Tongue (tissue), 1 donor: ENCODE measurements at regions not wholly inside any gene's neighbourhood (a gene's known extent, or its start where the extent isn't known, plus 50 kb on each side); places are given as distances from the start of the nearest gene placed in this dataset.

Experiments
- DNase-seq: peaks from one replicate; pipeline ENCODE4 v3.0.0-alpha.2; 2015

GRCh38 chr14:83733670-83734069 is 1796.3 kb upstream of the FLRT2 start:
- DNase-seq, result no peak

DNA sequence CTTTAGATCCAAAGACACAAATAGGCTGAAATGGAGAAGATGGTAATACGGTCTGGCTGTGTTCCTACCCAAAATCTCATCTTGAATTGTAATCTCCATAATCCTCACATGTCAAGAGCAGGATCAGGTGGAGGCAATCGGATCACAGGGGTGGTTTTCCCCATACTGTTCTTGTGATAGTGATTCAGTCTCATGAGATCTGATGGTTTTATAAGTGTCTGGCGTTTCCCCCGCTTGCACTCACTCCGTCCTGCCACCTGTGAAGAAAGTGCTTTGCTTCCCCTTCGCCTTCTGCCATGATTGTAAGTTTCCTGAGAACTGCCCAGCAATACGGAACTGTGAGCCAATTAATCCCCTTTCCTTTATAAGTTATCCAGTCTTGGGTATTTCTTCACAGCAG is 1795.5 kb upstream of the FLRT2 start:
- DNase-seq, result no peak

DNA sequence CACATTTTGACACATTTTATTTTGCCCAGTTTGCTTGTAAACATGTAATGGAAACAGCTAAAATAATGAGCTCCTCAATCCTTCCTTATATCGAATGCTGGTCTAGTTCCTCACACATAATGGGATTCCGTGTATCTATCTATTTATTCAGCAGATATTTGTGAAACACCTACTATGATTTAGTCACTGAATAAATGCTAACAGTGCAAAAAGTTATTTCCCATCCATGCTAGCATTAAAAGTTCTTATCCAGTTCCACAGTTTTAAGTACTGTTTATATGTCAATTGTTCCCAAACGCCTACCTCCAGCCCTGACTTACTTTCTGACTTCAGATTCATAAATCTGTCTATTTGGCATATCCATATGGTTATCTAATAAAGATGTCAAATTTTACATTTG is 1788.7 kb upstream of the FLRT2 start:
- no peak for DNase-seq

DNA sequence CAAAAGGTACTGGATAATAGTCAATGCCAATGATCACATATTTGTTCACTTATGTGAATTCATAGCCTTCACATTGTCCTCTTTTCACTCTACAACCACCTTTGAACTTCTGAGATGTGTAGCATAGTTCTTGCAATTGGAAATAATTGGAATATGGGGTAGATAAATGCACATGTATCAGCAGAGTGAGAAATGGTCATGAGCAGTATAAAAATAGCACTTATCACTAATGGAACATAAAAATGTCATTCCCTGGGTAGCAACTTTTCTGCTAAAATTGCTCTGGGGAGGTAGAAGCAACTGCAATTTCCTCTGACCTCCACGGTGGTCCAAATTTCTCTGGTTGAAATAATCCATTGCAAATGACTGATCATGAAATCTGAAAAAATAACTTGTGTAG is 1785.7 kb upstream of the FLRT2 start:
- DNase-seq, result no peak

GRCh38 chr14:83744891-83745290 is 1785.1 kb upstream of the FLRT2 start:
- DNase-seq, result no peak

GRCh38 chr14:83746336-83746735 is 1783.6 kb upstream of the FLRT2 start:
- DNase-seq, result no peak

- DNase-seq, result peak; percentile 16
Observed at GRCh38 chr14:83757916-83758315, 1772.0 kb upstream of the FLRT2 start.

GRCh38 chr14:83764656-83765599 is 1765.0 kb upstream of the FLRT2 start:
- DNase-seq, result no peak

- no peak for DNase-seq
Observed at GRCh38 chr14:83777516-83777915, 1752.4 kb upstream of the FLRT2 start.

DNA sequence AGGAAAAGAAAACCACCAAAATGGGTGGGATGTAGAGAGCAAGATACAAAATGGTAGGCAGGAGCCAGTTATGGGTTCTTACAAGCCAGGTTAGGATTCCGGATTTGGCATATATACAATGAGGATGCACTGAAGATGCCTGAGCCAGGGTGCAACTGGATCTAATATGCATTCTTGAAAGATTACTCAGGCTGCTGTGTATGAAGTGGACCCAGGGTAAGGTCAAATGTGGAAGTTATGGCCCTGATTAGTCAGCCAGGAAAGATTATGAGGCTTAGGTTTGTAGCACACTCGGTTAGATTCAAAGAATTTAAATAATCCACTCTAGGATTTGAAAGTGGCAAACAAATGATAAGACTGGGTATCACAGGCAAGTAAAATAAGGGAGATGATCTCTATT is 1750.7 kb upstream of the FLRT2 start:
- DNase-seq, result no peak

DNA sequence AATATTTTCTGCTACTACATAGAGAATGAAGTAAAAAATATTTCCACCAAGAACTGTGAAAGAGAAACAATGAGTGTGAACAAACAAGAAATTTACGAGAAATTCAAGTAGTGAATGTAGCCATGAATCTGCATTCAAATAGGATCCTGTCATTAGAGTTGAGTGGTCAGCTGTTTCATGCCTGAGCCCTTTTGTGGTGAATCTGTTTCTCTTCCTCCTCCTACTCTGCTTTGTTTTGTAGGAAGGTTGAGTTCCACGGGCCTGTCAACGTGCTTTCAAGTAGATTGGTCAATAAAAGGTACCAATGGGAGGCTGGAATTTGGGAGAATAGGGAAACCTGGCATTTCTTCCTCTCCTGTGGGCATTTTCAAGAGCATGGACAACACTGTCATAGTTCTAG is 1749.6 kb upstream of the FLRT2 start:
- no peak for DNase-seq

DNA sequence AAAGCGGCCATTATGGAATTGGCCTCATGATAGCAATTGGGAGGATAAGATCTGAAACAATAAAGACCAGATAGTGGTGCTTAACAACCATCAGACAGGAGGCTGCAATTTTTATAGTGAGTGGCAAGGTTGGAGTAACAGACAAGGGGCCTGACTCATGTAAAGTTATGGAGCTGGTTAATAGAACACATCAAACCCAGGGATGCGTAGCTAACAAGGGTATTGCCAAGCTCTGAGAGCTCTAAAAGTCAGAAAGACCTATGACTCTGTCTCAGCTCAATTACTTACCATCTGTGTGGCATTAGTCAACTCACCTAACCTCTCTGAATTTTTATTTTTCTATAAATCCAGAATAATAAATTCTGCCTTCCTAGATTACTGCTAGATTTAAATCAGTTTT is 1731.5 kb upstream of the FLRT2 start:
- DNase-seq, result no peak

DNA sequence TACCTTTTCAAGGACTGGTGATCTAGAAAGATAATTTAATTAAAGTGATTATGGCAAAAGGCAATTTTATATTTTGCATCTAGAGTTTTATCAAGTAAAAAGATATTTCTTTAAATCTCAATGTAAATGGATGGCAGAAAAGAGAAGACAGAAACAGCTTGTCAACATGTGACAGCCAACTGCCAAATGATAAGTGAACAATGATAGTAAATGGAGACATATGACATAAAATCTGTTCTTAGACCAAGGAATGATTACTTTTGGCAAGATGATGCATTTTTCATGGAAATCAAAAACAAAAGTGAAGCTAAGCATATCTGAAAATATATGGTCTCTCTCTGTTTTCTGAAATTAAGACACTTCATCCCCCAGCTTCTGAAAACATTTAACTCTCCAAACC is 1730.7 kb upstream of the FLRT2 start:
- DNase-seq, result no peak

- no peak for DNase-seq
Observed at GRCh38 chr14:83814896-83815295, 1715.0 kb upstream of the FLRT2 start.

- DNase-seq, result peak; percentile 17
Observed at GRCh38 chr14:83816761-83817160, 1713.2 kb upstream of the FLRT2 start.

GRCh38 chr14:83825843-83826242 is 1704.1 kb upstream of the FLRT2 start:
- no peak for DNase-seq

DNA sequence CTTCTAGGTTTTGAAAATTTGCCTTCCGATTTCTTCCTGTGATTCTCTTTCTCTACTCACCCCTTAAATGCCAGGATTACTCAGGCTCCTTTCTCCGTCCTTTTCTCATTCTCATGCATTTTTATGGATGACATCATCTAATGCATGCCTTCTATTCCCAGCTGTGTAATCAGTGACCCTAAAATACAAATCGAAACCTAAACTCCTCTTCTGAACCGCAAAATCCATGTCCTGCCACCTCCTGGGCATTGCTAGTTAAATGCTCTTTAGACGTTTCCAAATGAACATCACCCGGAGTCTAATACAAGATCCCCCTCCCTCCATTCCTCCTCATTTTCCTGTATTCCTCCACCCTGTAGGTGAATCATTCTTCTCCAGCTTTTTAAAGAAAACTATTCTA is 1703.1 kb upstream of the FLRT2 start:
- DNase-seq, result no peak

- no peak for DNase-seq
Observed at GRCh38 chr14:83827383-83827782, 1702.6 kb upstream of the FLRT2 start.

- DNase-seq, result no peak
Observed at GRCh38 chr14:83828406-83828805, 1701.5 kb upstream of the FLRT2 start.

DNA sequence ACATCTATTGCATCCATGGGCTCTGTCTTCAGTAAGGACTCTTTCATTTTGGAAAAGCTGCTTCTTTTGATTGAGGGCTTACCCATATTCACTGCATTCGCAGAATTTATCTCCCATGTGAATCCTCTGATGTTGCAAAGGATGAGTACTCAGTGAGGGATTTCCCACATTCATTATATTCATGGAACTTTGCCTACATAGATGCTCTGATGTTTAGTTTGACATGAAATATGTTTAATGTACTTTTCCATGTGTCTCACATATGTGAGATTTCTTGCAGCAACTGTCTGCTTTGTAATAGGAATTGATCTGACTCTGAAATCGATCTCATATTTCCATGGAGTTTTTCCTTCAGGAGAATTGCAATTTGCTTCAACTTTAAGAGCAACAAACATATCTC is 1699.6 kb upstream of the FLRT2 start:
- no peak for DNase-seq

DNA sequence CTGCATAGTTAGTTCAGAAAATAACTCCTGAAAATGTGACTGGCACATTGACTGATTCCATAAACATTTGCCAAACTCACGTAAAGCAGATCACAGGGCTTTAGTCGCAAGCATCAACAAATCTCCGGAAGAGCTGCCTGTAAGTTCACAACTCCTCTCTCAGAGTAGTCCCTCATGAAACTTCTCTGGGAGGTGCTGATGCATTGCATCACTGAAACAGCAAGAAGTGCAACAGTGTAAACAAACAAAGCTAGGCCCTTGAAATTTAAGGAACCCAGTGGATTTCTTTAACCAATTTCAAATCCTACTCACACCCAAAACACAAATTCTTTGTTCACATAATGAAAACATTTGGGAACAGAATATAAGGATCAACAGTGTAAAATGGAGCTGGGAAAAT is 1691.7 kb upstream of the FLRT2 start:
- DNase-seq, result no peak

GRCh38 chr14:83842547-83842946 is 1687.4 kb upstream of the FLRT2 start:
- no peak for DNase-seq

GRCh38 chr14:83847102-83847501 is 1682.8 kb upstream of the FLRT2 start:
- no peak for DNase-seq

DNA sequence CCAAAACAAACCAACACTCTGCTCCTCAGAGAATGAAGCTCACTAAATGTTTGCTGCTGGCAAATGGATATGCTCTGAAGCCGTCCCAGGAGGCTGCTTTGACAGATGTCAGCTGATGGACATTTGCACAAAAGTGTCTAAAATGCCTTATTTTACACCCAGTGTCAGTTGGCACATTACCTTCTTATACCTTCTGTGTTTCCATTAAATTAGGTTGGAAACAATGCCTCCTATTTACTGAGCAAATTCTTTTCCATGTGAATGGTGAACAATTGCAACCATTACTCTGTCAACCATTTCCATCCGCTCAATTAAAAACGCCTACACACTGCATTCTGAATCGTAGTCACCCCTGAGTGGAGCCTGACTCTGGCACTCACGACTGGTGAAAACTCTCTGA is 1679.9 kb upstream of the FLRT2 start:
- no peak for DNase-seq
